HG02852 (cell line): ENCODE measurements at regions not wholly inside any gene's neighbourhood (a gene's known extent, or its start where the extent isn't known, plus 50 kb on each side); places are given as distances from the start of the nearest gene placed in this dataset.
"Not testable (repeated sequence)": the region's sequence is repeated elsewhere in the genome, so short reads cannot be mapped to it uniquely, and the experiment has no call there.

Source experiments
- ATAC-seq: cut with Tn5 transposase; IDR thresholded peaks from one replicate; pipeline ENCODE4 v1.9.1; 2021; ENCODE audit warnings: mild to moderate bottlenecking, moderate library complexity; ENCODE audit not compliant: unreplicated experiment

- not testable (repeated sequence) for ATAC-seq
Observed at GRCh38 chr5:124836314-124836713, 89.9 kb upstream of the ZNF608 start.

GRCh38 chr5:124839371-124839998, 93.0 kb upstream of the ZNF608 start:
- ATAC-seq: no peak

GRCh38 chr5:124841829-124842712, 95.6 kb upstream of the ZNF608 start:
- ATAC-seq: no peak

DNA sequence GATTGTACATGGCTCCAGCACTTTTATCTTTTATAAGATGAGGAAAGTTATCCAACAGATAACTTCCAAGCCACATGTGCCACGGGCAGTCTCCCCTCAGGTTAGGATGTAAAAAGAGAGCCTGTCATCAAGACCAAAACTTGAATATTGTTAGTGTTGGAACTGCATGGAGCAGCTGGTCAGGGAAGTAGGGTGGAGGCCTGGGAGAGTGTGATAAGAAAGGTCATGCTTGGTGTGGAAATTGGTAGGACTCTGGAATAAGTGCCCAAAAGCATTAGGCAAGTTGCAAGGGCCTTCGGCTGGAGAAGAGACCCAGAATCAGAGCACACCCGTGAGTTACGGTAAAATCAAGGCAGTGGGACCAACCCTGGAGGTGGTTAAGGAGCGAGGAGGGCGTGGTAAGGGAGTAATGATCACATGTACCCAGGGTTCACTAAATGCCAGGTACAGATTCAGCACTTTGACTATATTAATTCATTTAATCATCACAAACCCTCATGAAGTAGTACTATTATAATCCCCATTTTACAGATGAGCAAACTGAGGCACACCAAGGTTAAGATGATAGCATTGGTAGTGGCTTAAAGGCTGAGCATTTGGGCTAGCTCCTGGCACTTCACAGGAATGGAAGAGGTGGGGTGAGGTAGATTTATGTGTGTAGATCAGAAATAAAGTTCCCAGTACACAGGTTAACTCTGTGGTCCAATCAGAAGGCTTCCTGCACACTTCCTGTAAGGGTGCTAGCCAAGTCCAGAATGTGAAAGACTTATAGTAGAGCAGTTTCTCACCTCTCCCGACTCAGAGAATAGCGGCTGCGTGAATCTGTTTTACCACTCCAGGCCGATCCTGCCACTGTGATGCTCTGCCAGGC, 96.5 kb upstream of the ZNF608 start:
- no peak for ATAC-seq

- no peak for ATAC-seq
Observed at GRCh38 chr5:124843596-124843899, 97.1 kb upstream of the ZNF608 start.

- no peak for ATAC-seq
Observed at GRCh38 chr5:124844371-124844920, 98.0 kb upstream of the ZNF608 start.

GRCh38 chr5:124847907-124848306, 101.5 kb upstream of the ZNF608 start:
- ATAC-seq: no peak

DNA sequence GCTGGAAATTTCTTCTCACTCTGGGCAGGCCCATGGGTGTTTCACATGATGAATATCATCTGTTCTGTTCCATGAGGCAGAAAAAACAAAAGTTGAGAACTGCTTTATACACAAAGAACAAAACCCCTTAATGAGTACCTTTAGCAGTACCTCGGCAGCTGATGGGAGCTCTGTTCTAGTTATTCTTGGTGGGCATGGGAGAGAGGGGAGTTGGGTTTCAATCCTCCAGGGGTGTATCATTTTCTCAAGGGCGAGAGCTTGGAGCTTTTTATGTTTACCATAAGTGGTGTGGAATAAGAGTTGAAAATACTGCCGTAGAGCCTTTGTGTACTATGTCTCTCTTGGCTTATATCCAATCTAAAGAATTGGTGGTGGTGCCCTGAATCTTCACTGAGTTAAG, 103.3 kb upstream of the ZNF608 start:
- no peak for ATAC-seq

- no peak for ATAC-seq
Observed at GRCh38 chr5:124856726-124857125, 110.3 kb upstream of the ZNF608 start.

GRCh38 chr5:124858612-124859011, 112.2 kb upstream of the ZNF608 start:
- no peak for ATAC-seq

DNA sequence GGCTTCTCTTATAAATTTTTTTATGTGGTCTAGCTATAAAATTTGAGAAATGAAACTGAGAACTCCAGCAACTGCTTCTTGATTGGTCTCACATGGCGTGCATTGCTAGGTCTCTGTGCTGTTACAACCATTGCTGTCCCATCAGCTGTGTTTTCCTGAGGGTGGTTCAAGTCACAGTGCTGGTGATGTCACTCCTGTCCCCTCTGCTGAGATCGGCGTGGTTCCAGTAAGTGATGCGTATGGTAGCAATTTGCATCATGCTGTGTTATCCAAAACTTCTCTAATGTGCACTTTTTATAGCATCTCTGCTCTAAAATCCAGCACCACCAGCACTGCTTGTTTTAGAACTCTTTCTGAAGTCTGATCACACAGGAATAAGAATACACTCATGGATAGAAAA, 112.6 kb upstream of the ZNF608 start:
- ATAC-seq: no peak

DNA sequence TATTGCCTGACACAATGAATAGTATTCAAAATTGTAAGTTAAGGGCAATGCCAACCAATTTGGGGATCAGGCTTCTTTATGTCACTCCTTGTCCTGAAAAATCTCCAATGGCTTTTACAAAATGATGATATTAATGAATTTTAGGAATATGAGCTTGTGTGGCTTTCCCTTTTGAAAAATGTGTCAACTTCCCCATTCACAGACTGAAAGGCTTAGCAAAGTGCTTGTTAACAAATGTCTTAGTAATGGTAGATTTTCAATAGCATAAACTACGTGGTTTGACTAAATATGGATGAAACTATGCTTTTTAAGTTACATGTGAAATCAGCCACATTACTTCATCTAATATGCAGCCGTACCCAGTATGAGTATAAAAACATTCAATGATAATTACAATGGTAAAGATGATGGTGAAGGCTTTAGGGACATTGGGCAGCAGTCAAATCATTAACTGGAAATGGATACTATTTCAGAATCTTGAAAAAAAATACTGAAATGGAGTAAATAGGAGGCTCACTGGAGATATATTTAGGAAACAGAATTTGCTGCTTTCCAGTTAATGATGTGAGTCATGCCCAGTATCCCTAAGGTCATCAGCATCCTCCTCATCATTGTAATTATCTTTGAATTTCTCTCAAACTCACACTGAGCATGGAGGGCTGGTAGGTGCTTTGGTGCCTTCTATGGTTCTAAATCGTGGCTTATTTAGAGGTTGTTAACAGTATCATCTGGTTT, 113.3 kb upstream of the ZNF608 start:
- ATAC-seq: no peak

- ATAC-seq: no peak
Observed at GRCh38 chr5:124860291-124860655, 113.8 kb upstream of the ZNF608 start.

- ATAC-seq: no peak
Observed at GRCh38 chr5:124865066-124865465, 118.6 kb upstream of the ZNF608 start.

GRCh38 chr5:124865603-124866354, 119.3 kb upstream of the ZNF608 start:
- no peak for ATAC-seq

- ATAC-seq: no peak
Observed at GRCh38 chr5:124866355-124867136, 120.1 kb upstream of the ZNF608 start.

DNA sequence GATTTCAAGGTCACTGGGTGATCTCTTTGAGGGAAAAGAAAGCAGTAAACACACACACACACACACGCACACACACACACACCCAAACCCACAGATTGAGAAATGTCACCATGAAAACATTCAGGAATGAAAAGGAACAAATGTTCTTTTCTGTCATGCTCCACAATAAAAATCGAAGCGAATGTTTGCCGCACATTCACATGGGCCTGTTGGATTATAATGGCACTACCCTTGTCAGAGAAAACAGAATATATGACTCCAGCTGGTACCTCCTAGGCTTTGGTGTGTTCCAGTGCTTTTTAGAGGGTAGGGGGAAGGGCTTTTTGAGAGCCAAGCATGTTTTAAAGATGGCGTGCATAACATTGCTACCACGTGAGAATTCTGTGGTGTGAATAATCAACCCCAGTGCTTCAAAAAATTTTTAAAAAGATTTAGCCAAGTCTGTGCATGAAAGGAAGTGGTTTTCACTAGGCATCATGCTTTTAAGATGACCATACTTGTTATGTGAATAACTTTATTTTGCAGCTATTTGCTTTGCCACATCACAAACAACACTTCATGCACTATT, 120.8 kb upstream of the ZNF608 start:
- ATAC-seq: no peak

DNA sequence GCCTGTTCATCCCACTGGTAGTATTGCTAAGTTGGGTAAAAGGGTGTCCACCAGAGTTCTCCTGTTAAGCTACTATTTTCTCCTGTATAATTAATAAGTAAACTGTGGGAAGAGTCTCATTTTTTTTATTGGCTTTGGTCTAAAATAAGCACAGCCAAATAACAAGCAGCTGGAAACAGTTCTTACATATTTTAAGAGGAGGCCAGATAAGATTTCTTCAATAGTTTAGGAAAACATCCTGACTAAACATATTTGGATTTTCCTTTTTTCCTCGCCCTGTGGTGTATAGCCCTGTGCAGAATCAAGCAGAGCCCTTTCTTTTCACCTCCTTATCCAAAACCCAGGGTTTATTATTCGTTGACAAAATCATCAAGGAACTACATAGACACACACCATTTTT, 122.2 kb upstream of the ZNF608 start:
- no peak for ATAC-seq
